ENCODE measurements at regions not wholly inside any gene's neighbourhood (a gene's known extent, or its start where the extent isn't known, plus 50 kb on each side); places are given as distances from the start of the nearest gene placed in this dataset.

DNA sequence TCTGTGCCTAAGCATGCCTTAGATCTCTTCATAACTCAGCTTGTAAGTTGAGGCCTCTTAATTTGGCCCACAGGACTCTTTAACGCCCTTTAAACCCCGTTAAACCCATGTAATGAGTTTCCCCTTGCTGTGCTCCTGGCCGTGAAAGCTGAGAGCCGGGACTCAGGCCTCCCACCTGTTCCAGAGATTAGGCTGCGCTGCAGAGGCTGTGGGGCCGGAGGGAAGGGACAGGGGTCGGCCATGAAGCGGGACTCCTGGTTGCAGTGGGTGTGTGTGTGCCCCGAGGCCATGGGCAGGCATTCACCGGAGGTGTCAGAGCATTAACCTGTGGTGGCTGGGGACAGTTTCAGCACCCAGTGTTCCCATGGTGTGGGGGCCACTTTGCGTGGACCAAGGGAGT is 150.8 kb upstream of the IRX3 start:
- no peak for DNase-seq (ENCODE audit: low read depth, low spot score)
- H3K4me3 ChIP-seq (ENCODE audit: low read depth, low read length), result no peak overlapping the region
- in situ Hi-C loops (cut with HindIII; ENCODE audit: low sequenced_read_pairs), result no loop called here
- TF ChIP-seq, protein P1, sequence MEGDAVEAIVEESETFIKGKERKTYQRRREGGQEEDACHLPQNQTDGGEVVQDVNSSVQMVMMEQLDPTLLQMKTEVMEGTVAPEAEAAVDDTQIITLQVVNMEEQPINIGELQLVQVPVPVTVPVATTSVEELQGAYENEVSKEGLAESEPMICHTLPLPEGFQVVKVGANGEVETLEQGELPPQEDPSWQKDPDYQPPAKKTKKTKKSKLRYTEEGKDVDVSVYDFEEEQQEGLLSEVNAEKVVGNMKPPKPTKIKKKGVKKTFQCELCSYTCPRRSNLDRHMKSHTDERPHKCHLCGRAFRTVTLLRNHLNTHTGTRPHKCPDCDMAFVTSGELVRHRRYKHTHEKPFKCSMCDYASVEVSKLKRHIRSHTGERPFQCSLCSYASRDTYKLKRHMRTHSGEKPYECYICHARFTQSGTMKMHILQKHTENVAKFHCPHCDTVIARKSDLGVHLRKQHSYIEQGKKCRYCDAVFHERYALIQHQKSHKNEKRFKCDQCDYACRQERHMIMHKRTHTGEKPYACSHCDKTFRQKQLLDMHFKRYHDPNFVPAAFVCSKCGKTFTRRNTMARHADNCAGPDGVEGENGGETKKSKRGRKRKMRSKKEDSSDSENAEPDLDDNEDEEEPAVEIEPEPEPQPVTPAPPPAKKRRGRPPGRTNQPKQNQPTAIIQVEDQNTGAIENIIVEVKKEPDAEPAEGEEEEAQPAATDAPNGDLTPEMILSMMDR (IDR thresholded peaks at IDR 0.05; ENCODE audit: low read depth, low read length), result no peak

DNA sequence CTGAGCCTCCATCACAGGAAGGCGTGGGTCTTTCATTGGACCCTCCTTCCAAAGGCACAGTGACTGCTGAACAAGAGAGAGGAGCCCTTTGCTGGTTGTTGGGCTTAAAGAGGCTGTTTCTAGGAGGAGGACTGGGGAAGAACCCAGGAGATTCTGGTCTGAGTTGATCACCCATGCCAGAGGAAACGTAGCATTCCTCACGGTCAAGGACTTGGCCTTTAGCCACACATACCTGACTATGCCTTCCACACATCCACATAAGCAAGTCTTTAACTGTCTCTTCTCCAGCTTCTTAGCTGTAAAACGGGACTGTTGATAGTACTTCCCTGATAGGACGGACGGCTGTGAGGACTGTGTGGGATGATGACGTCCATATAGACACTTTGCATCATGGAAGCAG is 149.8 kb upstream of the IRX3 start:
- in situ Hi-C loops (cut with HindIII; ENCODE audit: low sequenced_read_pairs), result no loop called here

DNA sequence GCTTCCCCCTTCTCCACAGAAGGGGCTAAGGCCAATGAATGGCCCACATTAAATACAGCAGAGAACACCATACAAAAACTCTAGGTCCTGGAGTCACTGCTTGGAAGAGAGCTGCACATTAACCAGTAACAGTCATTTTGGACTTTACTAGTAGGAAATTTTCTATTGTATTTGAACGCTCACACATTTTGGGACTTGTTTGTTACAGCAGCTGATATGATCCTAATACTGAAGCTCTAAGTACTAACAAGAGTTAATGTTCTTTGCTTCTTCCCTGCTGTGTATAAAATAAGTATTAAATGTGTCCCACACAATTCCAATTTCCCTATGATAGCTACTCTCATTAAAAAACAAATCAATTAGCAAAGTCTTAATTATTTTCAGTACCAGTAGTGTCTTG is 148.3 kb upstream of the IRX3 start:
- DNase-seq (ENCODE audit: low read depth, low spot score), result no peak
- in situ Hi-C loops (cut with HindIII; ENCODE audit: low sequenced_read_pairs), result no loop called here
- TF ChIP-seq, protein P1 (IDR thresholded peaks at IDR 0.05; ENCODE audit: low read depth, low read length), result no peak
- no peak overlapping the region for H3K4me3 ChIP-seq (ENCODE audit: low read depth, low read length)

More for the DNA sequence above, 149.8 kb upstream of the IRX3 start:
- no peak overlapping the region for H3K4me3 ChIP-seq (ENCODE audit: low read depth, low read length)
- TF ChIP-seq, protein P1 (IDR thresholded peaks at IDR 0.05; ENCODE audit: low read depth, low read length), result no peak
- no peak for DNase-seq (ENCODE audit: low read depth, low spot score)

DNA sequence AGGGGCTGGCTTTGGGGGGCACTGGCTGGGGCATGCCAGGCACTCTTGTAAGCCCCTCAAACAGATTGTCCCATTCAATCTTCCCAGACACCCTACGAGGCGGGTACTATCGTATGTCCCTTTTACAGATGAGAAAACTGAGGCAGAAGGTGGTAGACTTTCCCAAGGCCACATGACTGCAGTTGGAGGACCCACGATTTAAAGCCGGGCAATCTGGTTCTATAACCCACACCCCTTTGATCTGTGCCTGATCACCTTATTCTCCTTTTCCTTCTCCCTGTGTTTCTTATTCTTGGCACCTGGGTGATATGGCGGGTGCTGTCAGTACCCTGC is 146.3 kb upstream of the IRX3 start:
- TF ChIP-seq, protein P1 (IDR thresholded peaks at IDR 0.05; ENCODE audit: low read depth, low read length), result no peak
- no peak for DNase-seq (ENCODE audit: low read depth, low spot score)
- H3K4me3 ChIP-seq (ENCODE audit: low read depth, low read length), result no peak overlapping the region
- in situ Hi-C loops (cut with HindIII; ENCODE audit: low sequenced_read_pairs), result no loop called here

DNA sequence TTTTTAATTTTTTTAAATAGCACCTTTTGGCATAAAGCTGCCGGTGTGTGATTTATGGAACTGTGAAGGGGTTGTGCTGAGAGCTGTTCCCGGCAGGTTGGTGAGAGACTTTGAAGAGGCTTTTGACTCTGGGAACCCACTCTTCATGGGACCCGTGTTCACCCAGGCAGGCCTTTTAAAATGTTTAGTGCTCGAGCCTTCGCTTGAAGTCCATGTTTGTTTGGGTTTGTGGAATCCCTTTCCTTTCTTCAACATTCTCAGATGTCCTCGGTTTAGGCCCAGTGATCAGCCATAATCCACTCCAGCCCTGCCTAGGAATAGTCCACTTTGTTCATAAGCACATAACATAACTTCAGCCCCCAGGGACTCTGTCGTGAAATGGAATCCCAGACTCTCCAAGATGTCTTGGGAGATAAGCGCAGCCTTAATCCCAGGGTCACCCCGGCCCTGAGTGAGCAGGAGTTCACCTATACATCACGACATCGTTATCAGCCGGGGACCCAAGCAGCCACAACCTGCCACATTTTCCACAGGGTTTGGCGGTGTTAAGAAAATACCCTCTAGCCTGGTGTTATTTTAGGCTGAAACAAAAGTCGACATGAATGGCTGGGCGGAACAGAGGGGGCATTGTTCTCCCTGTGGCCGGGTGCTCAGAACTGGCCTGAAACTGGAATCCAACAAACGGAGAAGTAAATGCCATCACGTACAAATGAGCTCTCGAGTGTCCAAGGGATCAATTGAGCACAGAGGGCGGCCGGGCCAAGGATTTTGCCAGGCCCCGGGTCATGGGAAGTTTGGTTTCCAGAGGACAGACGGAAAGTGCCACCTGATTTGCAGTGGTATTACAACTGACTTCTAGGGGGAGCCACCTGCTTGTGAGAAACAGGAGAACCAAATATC is 145.7 kb upstream of the IRX3 start:
- no peak for DNase-seq (ENCODE audit: low read depth, low spot score)

DNA sequence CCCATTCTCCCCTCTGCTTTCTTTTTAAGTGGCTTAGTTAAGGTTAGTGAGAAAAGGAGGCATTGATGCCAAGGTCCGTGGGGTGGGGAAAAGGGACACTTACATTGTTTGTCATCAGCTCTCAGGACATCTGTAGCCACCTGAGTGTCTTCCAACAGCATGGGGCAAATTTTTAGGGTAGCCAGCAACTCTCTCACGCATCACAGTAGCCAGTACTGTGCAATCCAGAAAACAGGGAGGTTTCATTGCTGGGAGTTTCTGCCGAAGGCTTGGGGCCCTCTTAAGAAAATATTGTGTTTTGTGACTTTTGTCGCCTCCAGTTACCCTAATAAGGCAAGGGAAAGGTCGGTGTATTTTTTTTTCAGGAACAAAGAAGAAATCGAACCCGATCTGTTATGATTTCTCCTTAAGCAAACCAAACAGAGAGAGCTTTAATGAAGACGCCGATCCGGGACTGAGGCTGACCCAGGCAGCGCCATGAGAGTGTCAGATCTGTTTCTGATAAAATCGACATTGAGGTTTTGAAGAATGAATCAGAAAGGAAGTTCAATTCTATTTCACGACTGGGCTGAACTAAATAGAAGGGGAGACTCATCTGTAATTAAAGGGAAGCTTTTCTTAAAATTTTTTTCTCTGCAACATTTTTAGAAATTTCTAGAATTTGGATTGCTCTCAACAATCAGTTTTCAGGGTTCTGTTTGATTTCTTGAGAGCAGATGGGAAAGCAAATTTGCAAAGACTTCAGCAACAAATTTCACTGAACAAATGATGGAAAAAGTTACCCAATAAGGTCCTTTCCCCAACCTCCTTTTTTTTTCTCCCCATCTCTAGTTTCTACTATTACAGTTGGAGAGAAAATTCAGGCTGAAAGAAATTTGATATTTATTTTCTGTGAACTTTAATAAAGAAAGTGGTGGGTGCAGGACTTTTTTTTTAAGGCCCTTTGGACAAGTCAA is 144.7 kb upstream of the IRX3 start:
- in situ Hi-C loops (cut with HindIII; ENCODE audit: low sequenced_read_pairs), result no loop called here
- TF ChIP-seq, protein P1 (IDR thresholded peaks at IDR 0.05; ENCODE audit: low read depth, low read length), result no peak
- DNase-seq (ENCODE audit: low read depth, low spot score), result no peak
- H3K4me3 ChIP-seq (ENCODE audit: low read depth, low read length), result no peak overlapping the region

More for the DNA sequence above, 145.7 kb upstream of the IRX3 start:
- TF ChIP-seq, protein P1 (IDR thresholded peaks at IDR 0.05; ENCODE audit: low read depth, low read length), result no peak
- H3K4me3 ChIP-seq (ENCODE audit: low read depth, low read length), result no peak overlapping the region
- in situ Hi-C loops (cut with HindIII; ENCODE audit: low sequenced_read_pairs), result no loop called here

Measured in astrocyte of the spinal cord (primary cell).